ENCODE measurements at regions not wholly inside any gene's neighbourhood (a gene's known extent, or its start where the extent isn't known, plus 50 kb on each side); places are given as distances from the start of the nearest gene placed in this dataset.
"Not testable (repeated sequence)": the region's sequence is repeated elsewhere in the genome, so short reads cannot be mapped to it uniquely, and the experiment has no call there.

GRCh38 chr15:31439328-31439727, 112.7 kb downstream of the KLF13 start:
- Histone ChIP-seq H3K9me1 (replicated peaks; ENCODE audit: control insufficient read depth, extremely low read depth, insufficient read depth, low read length) (no peaks in the 10 kb centered on the region), H3K4me1 (ENCODE audit: control insufficient read depth, extremely low read depth, insufficient read depth, low read length) (peaks cover 24% of the 10 kb centered on the region), H3K4me3 (replicated peaks in 1 of 3; ENCODE audit: insufficient read depth in 1 of 3, low read depth in 1 of 3, low read length in 3 of 3) (no peak overlapping the region), H3K9ac (replicated peaks; ENCODE audit: extremely low read depth, insufficient read depth, low read length) (no peak overlapping the region), H3K4me2 (ENCODE audit: insufficient read depth, low read length) (no peak overlapping the region), H3K27me3 (ENCODE audit: control insufficient read depth in 2 of 2, insufficient read depth in 2 of 2, low read length in 2 of 2) (no peaks in the 10 kb centered on the region), H3K27ac (ENCODE audit: insufficient read depth, low read depth, low read length) (no peak overlapping the region), H3K79me2 (ENCODE audit: control insufficient read depth, insufficient read depth, low read length) (no peaks in the 10 kb centered on the region), H3K9me3 (replicated peaks; ENCODE audit: control insufficient read depth, insufficient read depth, low read length) (no peaks in the 10 kb centered on the region), H3K36me3 (ENCODE audit: control insufficient read depth in 2 of 2, extremely low read depth in 1 of 2, insufficient read depth in 2 of 2, low read length in 2 of 2) (no peaks in the 10 kb centered on the region), H4K20me1 (replicated peaks; ENCODE audit: control insufficient read depth, extremely low read depth, insufficient read depth, low read length) (no peaks in the 10 kb centered on the region), H2AFZ (ENCODE audit: low read depth, low read length) (no peak overlapping the region)
- DNase-seq (ENCODE audit: low read depth, low spot score) (no peak), FAIRE-seq (no peak)
- no TSS peak for BruUV-seq (replicated peaks)
- intact Hi-C loops (cut with micrococcal nuclease) (loop anchor here (1.0 kb wide), 1 partner anchor 49 kb away; no protein-coding TSS in a partner anchor), dilution Hi-C loops (cut with MboI; ENCODE audit: extremely low pct_ligation_motif_present, low sequenced_read_pairs) (no loop called here)
- ChIA-PET POLR2A (no interaction called here), CTCF (interaction anchor here (1.6 to 8.4 kb wide), 3 partner anchors 9 to 50 kb away, joined by 4 to 107 read pairs (median 5); no protein-coding TSS in a partner anchor)
- TF ChIP-seq CTCF (IDR thresholded peaks at IDR 0.05; ENCODE audit: extremely low read depth in 1 of 2, insufficient read depth in 1 of 2, low read depth in 1 of 2, low read length in 2 of 2): peak in 1 of 2 donors; percentile 17
- no peak for TF ChIP-seq POLR2AphosphoS5 (IDR thresholded peaks at IDR 0.05; ENCODE audit: insufficient read depth, low read depth, low read length)
- no peak for TF ChIP-seq FOS (IDR thresholded peaks at IDR 0.05; ENCODE audit: borderline replicate concordance, insufficient read depth, low read length)
- no peak for TF ChIP-seq MYC (IDR thresholded peaks at IDR 0.05; ENCODE audit: low read depth, low read length)

GRCh38 chr15:31440216-31440615, 113.6 kb downstream of the KLF13 start:
- H3K9me3 ChIP-seq (replicated peaks; ENCODE audit: control insufficient read depth, insufficient read depth, low read length); BruUV-seq (replicated peaks); H3K27ac ChIP-seq (ENCODE audit: insufficient read depth, low read depth, low read length); intact Hi-C loops (cut with micrococcal nuclease); FAIRE-seq; dilution Hi-C loops (cut with MboI; ENCODE audit: extremely low pct_ligation_motif_present, low sequenced_read_pairs); H3K79me2 ChIP-seq (ENCODE audit: control insufficient read depth, insufficient read depth, low read length); H3K36me3 ChIP-seq (ENCODE audit: control insufficient read depth in 2 of 2, extremely low read depth in 1 of 2, insufficient read depth in 2 of 2, low read length in 2 of 2); POLR2A ChIA-PET; H3K27me3 ChIP-seq (ENCODE audit: control insufficient read depth in 2 of 2, insufficient read depth in 2 of 2, low read length in 2 of 2); H3K9ac ChIP-seq (replicated peaks; ENCODE audit: extremely low read depth, insufficient read depth, low read length); DNase-seq (ENCODE audit: low read depth, low spot score); H4K20me1 ChIP-seq (replicated peaks; ENCODE audit: control insufficient read depth, extremely low read depth, insufficient read depth, low read length); H3K9me1 ChIP-seq (replicated peaks; ENCODE audit: control insufficient read depth, extremely low read depth, insufficient read depth, low read length): not testable (repeated sequence)
- Histone ChIP-seq H2AFZ (ENCODE audit: low read depth, low read length) (peak overlapping the region; percentile 41), H3K4me1 (ENCODE audit: control insufficient read depth, extremely low read depth, insufficient read depth, low read length) (peaks cover 15% of the 10 kb centered on the region), H3K4me3 (replicated peaks in 1 of 3; ENCODE audit: insufficient read depth in 1 of 3, low read depth in 1 of 3, low read length in 3 of 3) (peak overlapping the region in 1 of 3 experiments; percentile 51), H3K4me2 (ENCODE audit: insufficient read depth, low read length) (peak overlapping the region; percentile 11)
- CTCF ChIA-PET: interaction anchor here (0.7 to 8.4 kb wide), 6 partner anchors 8 to 241 kb away, joined by 3 to 107 read pairs (median 4); no protein-coding TSS in a partner anchor

Measured in endothelial cell of umbilical vein (primary cell).